Spleen (tissue), 11 donors: ENCODE measurements at regions not wholly inside any gene's neighbourhood (a gene's known extent, or its start where the extent isn't known, plus 50 kb on each side); places are given as distances from the start of the nearest gene placed in this dataset.

ENCODE experiments used
- DNase-seq: peaks from one replicate; pipeline ENCODE4 v3.0.0-alpha.2; 2020
- H3K27ac ChIP-seq, 8 donors: fragments of 200-600 bp; sonication (generic) in 7 of 8; 1 replicate in 4 of 8; 2 replicates in 4 of 8; pipeline versions ENCODE4 v1.5.0 to v1.8.0; 2016 to 2021; ENCODE audit warnings: inconsistent platforms in 4 of 8, mild to moderate bottlenecking in 4 of 8, moderate library complexity in 1 of 8
- H3K27me3 ChIP-seq, 7 donors: fragments of 200-600 bp; sonication (generic) in 6 of 7; replicated peaks in 1 of 7; 1 replicate in 4 of 7; 2 replicates in 3 of 7; pipeline versions ENCODE4 v1.5.0 to v1.8.0; 2016 to 2021; ENCODE audit warnings: inconsistent platforms in 3 of 7, mild to moderate bottlenecking in 1 of 7
- H3K36me3 ChIP-seq, 6 donors: fragments of 200-600 bp; sonication (generic) in 5 of 6; 1 replicate in 4 of 6; 2 replicates in 2 of 6; pipeline versions ENCODE4 v1.5.0 to v1.8.0; 2016 to 2021; ENCODE audit warnings: inconsistent platforms in 2 of 6
- H3K4me1 ChIP-seq, 6 donors: fragments of 200-600 bp; sonication (generic) in 5 of 6; 1 replicate in 3 of 6; 2 replicates in 3 of 6; pipeline versions ENCODE4 v1.5.0 to v1.8.0; 2016 to 2021; ENCODE audit warnings: inconsistent platforms in 3 of 6
- H3K4me3 ChIP-seq, 8 donors: fragments of 200-600 bp; sonication (generic) in 7 of 8; 1 replicate in 4 of 8; 2 replicates in 4 of 8; pipeline versions ENCODE4 v1.5.0 to v1.8.0; 2016 to 2021; ENCODE audit warnings: inconsistent platforms in 4 of 8, mild to moderate bottlenecking in 4 of 8, moderate library complexity in 2 of 8
- H3K9me3 ChIP-seq, 8 donors: fragments of 200-600 bp; sonication (generic) in 7 of 8; 1 replicate in 4 of 8; 2 replicates in 4 of 8; pipeline versions ENCODE4 v1.5.0 to v1.8.0; 2016 to 2021; ENCODE audit warnings: inconsistent platforms in 4 of 8
- POLR2A ChIP-seq, 3 donors: fragments of 450-650 bp; IDR thresholded peaks; one replicate each; pipeline ENCODE4 v1.5.1; 2017; ENCODE audit warnings: antibody characterized with exemption in 3 of 3, mild to moderate bottlenecking in 1 of 3
- POLR2AphosphoS5 ChIP-seq, 3 donors: sonication (generic); formaldehyde crosslinking; IDR thresholded peaks; one replicate each; pipeline ENCODE4 v1.5.1; 2017; ENCODE audit warnings: antibody characterized with exemption in 3 of 3
- WGBS, 5 donors: extraction: QIAGEN DNeasy Blood & Tissue Kit in 3 of 5; methylation state at CpG; one replicate each; pipeline versions ENCODE4 v1.1.5 to v1.1.7; 2013 to 2018; 5-methylcytosine and 5-hydroxymethylcytosine counted together
- intact Hi-C: fragments of 100-400 bp; cut with DNase I; formaldehyde crosslinking; loops from one replicate; pipeline ENCODE4 v1.15.0; 2023; ENCODE audit warnings: low total_unique reads
- TF ChIP-seq, protein P1 (sequence below), 11 experiments: fragments of 200-600 bp in 7 of 11; fragments of 450-650 bp in 4 of 11; sonication (generic) in 4 of 11; IDR thresholded peaks in 8 of 11; conservative IDR thresholded peaks in 3 of 11; 1 replicate in 7 of 11; 2 replicates in 4 of 11; pipeline versions ENCODE4 v1.4.0 to v1.8.0; 2016 to 2021; ENCODE audit warnings: antibody characterized with exemption in 11 of 11, inconsistent platforms in 4 of 11, mild to moderate bottlenecking in 1 of 11
- donor health status: healthy with polysubstance abuse.
- donor health status: DM: no; HTN: no; CAD: no; lungs with moderate emphysema.
- donor health status: DM: no; HTN: no; CAD: no.
- donor health status: Bipolar disorder and iron deficiency.
- donor health status: healthy.
- donor health status: DM: no; HTN: no; CAD: no.
- donor health status: DM: yes; HTN: yes; CAD: no.

DNA sequence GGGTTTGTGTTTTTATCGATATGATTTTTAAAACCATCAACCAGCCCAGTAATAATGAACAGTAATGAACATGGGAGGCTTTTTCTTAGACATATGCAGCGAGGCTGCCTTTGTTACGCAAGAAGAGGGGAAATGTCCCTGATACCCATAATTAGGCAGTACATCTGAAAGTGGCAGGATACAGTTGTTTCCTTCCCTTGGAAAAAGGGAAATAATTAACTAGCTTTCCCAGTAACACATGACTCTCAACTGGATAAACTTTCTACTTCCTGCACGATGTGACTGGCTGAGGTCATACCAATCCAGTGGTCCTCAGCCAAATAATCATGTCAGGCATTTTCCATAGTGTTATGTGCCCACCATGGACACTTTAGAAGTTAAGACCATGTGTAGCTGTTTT lies 431.6 kb upstream of the C9orf72 start:
- H3K36me3 ChIP-seq: no peaks in the 10 kb centered on the region
- no peaks in the 10 kb centered on the region for H3K9me3 ChIP-seq
- DNase-seq: no peak
- no peak overlapping the region for H3K4me3 ChIP-seq
- H3K27me3 ChIP-seq: no peaks in the 10 kb centered on the region
- H3K27ac ChIP-seq: peak overlapping the region in 4 of 8 donors; percentile 3 to 28 (median 20)
- WGBS, 5 donors: 40 to 51% (median 48%) methylated on average over 4 of the region's 4 CpGs
- intact Hi-C loops: no loop called here
- TF ChIP-seq, protein P1, sequence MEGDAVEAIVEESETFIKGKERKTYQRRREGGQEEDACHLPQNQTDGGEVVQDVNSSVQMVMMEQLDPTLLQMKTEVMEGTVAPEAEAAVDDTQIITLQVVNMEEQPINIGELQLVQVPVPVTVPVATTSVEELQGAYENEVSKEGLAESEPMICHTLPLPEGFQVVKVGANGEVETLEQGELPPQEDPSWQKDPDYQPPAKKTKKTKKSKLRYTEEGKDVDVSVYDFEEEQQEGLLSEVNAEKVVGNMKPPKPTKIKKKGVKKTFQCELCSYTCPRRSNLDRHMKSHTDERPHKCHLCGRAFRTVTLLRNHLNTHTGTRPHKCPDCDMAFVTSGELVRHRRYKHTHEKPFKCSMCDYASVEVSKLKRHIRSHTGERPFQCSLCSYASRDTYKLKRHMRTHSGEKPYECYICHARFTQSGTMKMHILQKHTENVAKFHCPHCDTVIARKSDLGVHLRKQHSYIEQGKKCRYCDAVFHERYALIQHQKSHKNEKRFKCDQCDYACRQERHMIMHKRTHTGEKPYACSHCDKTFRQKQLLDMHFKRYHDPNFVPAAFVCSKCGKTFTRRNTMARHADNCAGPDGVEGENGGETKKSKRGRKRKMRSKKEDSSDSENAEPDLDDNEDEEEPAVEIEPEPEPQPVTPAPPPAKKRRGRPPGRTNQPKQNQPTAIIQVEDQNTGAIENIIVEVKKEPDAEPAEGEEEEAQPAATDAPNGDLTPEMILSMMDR (IDR thresholded peaks at IDR 0.05 in 8 of 11, conservative IDR thresholded peaks at IDR 0.05 in 3 of 11): no peak
- peak in 1 of 3 donors; percentile 41 for TF ChIP-seq POLR2AphosphoS5 (IDR thresholded peaks at IDR 0.05)
- H3K4me1 ChIP-seq: no peaks in the 10 kb centered on the region

DNA sequence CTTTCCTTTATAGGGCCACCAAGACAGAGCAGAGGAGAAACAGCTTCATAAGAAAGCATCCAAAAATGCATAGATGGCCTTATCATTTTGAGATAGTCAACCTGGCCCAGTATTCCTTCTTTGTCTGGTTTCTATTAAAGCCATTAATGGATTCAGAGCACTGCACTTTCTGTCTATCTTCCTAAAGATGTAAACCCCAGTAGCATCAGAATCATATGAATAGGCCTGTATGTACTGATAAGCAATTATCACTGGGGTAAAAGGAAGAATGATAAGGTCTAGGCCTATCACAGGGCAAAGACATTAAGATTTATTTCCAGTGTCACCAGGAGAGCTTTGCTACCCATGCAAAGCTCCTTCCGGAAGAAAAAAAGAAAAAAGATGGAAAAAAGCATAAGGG lies 432.5 kb upstream of the C9orf72 start:
- no peak for DNase-seq
- WGBS, 5 donors: 74 to 87% (median 81%) methylated on average over 1 of the region's 1 CpG
- Histone ChIP-seq H3K27me3 (no peaks in the 10 kb centered on the region), H3K36me3 (no peaks in the 10 kb centered on the region), H3K4me1 (no peaks in the 10 kb centered on the region), H3K27ac (no peak overlapping the region), H3K4me3 (no peak overlapping the region), H3K9me3 (no peaks in the 10 kb centered on the region)
- TF ChIP-seq, protein P1 (IDR thresholded peaks at IDR 0.05 in 8 of 11, conservative IDR thresholded peaks at IDR 0.05 in 3 of 11): no peak
- TF ChIP-seq POLR2AphosphoS5 (IDR thresholded peaks at IDR 0.05) (no peak), POLR2A (IDR thresholded peaks at IDR 0.05) (no peak)
- intact Hi-C loops: no loop called here

DNA sequence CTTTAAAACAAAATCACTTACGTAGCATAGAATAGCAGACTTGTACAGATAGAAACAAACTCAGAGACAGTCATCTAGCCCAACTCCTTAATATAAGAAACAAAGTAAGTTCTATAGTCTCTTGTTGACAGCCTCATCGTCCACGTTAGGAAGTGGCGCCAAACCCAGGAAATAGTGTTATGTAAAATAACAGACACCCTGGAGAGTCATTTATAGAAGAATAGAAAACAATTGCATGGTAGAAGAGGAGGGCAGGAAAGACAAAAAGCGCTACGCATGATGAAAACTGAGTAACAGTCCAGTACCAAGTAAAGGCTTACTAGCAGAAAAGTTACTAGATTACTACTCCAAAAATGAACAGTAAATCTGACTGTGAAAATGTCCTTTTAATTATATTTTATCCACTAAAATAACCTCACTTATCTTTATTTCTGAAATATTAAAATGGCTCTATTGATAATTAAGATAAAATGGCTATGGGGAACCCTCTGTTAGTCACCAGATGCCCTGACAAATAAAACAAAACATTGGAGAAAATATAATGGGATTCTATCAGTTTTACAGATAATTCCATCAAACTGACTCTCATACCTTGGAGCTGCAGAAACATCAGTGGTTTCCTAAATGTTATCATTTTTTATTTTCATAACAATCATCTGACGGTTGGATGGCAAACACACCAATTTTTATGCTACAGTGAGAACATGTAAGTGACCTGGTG lies 434.0 kb upstream of the C9orf72 start:
- Histone ChIP-seq H3K27ac (no peak overlapping the region), H3K9me3 (no peaks in the 10 kb centered on the region), H3K27me3 (no peaks in the 10 kb centered on the region), H3K4me1 (no peaks in the 10 kb centered on the region), H3K36me3 (no peaks in the 10 kb centered on the region), H3K4me3 (no peak overlapping the region)
- DNase-seq: no peak
- intact Hi-C loops: no loop called here
- 74 to 77% (median 77%) methylated on average over 7 of the region's 7 CpGs for WGBS, 5 donors
- TF ChIP-seq POLR2AphosphoS5 (IDR thresholded peaks at IDR 0.05) (no peak), POLR2A (IDR thresholded peaks at IDR 0.05) (no peak)
- TF ChIP-seq, protein P1 (IDR thresholded peaks at IDR 0.05 in 8 of 11, conservative IDR thresholded peaks at IDR 0.05 in 3 of 11): no peak

DNA sequence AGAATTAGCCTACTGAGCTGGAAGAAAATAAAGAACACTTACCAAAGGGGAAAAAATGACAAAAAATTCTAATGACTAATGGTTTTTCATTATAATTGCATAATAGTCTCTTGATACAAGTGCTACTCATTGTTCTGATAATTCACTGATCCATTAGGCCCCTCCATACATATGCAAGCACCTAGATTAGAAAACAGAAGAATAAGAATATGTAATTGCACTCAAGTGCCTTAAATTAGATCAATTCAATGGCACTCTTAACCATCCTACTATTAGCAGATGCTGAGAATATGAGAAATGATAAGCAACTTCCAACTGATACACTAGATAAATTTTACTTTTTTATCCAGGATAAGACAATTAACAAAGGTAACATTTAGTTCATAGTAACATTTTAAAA lies 440.9 kb upstream of the C9orf72 start:
- H3K4me3 ChIP-seq: no peak overlapping the region
- no peak overlapping the region for H3K27ac ChIP-seq
- DNase-seq: no peak
- TF ChIP-seq, protein P1 (IDR thresholded peaks at IDR 0.05 in 8 of 11, conservative IDR thresholded peaks at IDR 0.05 in 3 of 11): no peak
- TF ChIP-seq POLR2A (IDR thresholded peaks at IDR 0.05) (no peak), POLR2AphosphoS5 (IDR thresholded peaks at IDR 0.05) (no peak)
- no peaks in the 10 kb centered on the region for H3K9me3 ChIP-seq
- no peaks in the 10 kb centered on the region for H3K4me1 ChIP-seq
- no peaks in the 10 kb centered on the region for H3K36me3 ChIP-seq
- intact Hi-C loops: loop anchor here (10.0 kb wide), 1 partner anchor 61 kb away; no protein-coding TSS in a partner anchor
- no peaks in the 10 kb centered on the region for H3K27me3 ChIP-seq
